DND-41 (cell line): ENCODE measurements at regions not wholly inside any gene's neighbourhood (a gene's known extent, or its start where the extent isn't known, plus 50 kb on each side); places are given as distances from the start of the nearest gene placed in this dataset.

ENCODE experiments used
- ATAC-seq: fragments of 200-7000 bp; cut with Tn5 transposase; 3 replicates; pipeline ENCODE4 v1.9.1; 2021; ENCODE audit warnings: low read depth; ENCODE audit not compliant: insufficient read depth
- DNase-seq: peaks from one replicate; pipeline ENCODE4 v3.0.0-alpha.2; 2020
- H2AFZ ChIP-seq: 2 replicates; pipeline ENCODE4 v1.6.0; 2012; ENCODE audit warnings: low read depth, low read length
- H3K27ac ChIP-seq: 2 replicates; pipeline ENCODE4 v1.5.1; 2012; ENCODE audit warnings: low read length, inconsistent platforms
- H3K27me3 ChIP-seq: fragments of 200-600 bp; sonication (generic); 2 replicates; pipeline ENCODE4 v1.6.0; 2012; ENCODE audit warnings: low read length, mild to moderate bottlenecking, inconsistent platforms; ENCODE audit not compliant: insufficient read depth, poor library complexity
- H3K36me3 ChIP-seq: 2 replicates; pipeline ENCODE4 v1.5.1; 2012; ENCODE audit warnings: low read length, inconsistent platforms; ENCODE audit not compliant: insufficient read depth
- H3K4me1 ChIP-seq: 2 replicates; pipeline ENCODE4 v1.5.1; 2012; ENCODE audit warnings: mild to moderate bottlenecking, low read length; ENCODE audit not compliant: insufficient read depth
- H3K4me2 ChIP-seq: 2 replicates; pipeline ENCODE4 v1.6.0; 2012; ENCODE audit warnings: mild to moderate bottlenecking, moderate library complexity, low read length, inconsistent platforms; ENCODE audit not compliant: insufficient read depth
- H3K4me3 ChIP-seq, 2 experiments: fragments of 200-600 bp in 1 of 2; shearing (Covaris generic) in 1 of 2; 2 replicates each; pipeline ENCODE4 v1.5.1; 2012 to 2016; ENCODE audit warnings: inconsistent platforms in 2 of 2, low read length in 2 of 2, mild to moderate bottlenecking in 2 of 2, low read depth in 1 of 2, moderate library complexity in 1 of 2
- H3K79me2 ChIP-seq: 2 replicates; pipeline ENCODE4 v1.6.0; 2012; ENCODE audit warnings: low read length, inconsistent platforms; ENCODE audit not compliant: insufficient read depth
- H3K9ac ChIP-seq: 2 replicates; pipeline ENCODE4 v1.6.0; 2012; ENCODE audit warnings: low read depth, mild to moderate bottlenecking, inconsistent platforms, low read length, moderate library complexity
- H3K9me3 ChIP-seq: 2 replicates; pipeline ENCODE4 v1.5.1; 2012; ENCODE audit warnings: low read length, moderate library complexity, mild to moderate bottlenecking, inconsistent platforms; ENCODE audit not compliant: insufficient read depth, severe bottlenecking
- H4K20me1 ChIP-seq: 2 replicates; pipeline ENCODE4 v1.6.0; 2012; ENCODE audit warnings: low read length; ENCODE audit not compliant: insufficient read depth
- CTCF ChIP-seq: IDR thresholded peaks from 2 replicates; pipeline ENCODE4 v1.5.1; 2012; ENCODE audit warnings: borderline replicate concordance, low read length, moderate library complexity, mild to moderate bottlenecking; ENCODE audit not compliant: poor library complexity, severe bottlenecking; ENCODE audit errors: extremely low read depth
- EZH2 ChIP-seq: IDR thresholded peaks from 3 replicates; pipeline ENCODE4 v1.6.1; 2012; ENCODE audit warnings: borderline replicate concordance, low read depth, mild to moderate bottlenecking, moderate library complexity, low read length, inconsistent platforms; ENCODE audit not compliant: severe bottlenecking

DNA sequence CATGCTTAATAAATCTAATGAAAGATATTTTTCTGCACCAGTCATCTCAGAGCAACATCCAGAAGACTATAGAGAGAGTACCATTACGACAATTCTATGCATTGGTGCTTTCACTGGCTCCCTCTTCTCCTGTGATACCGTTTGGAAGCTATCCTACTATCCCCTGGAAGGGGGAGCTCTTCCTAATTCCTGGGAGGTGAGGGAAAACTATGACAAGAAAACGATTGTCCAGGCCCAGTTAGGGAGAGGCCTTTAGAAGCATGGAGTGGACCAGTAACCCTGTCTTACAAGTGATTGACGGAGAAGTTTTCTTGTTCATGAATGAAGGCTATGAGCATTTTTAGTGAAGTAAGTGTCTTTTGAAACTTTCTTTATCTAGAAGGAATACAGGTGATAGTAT is 150.2 kb downstream of the TANC2 start:
- no peaks in the 10 kb centered on the region for H3K36me3 ChIP-seq
- H4K20me1 ChIP-seq: no peaks in the 10 kb centered on the region
- no peak overlapping the region for H3K4me2 ChIP-seq
- DNase-seq: no peak
- no peak overlapping the region for H3K27ac ChIP-seq
- no peaks in the 10 kb centered on the region for H3K4me1 ChIP-seq
- H3K4me3 ChIP-seq: no peak overlapping the region
- H3K9me3 ChIP-seq: no peaks in the 10 kb centered on the region
- no peak overlapping the region for H2AFZ ChIP-seq
- H3K79me2 ChIP-seq: no peaks in the 10 kb centered on the region
- no peaks in the 10 kb centered on the region for H3K27me3 ChIP-seq
- no peak for ATAC-seq
- no peak overlapping the region for H3K9ac ChIP-seq
- TF ChIP-seq CTCF (no peak), EZH2 (no peak)

- Histone ChIP-seq H3K4me1 (no peaks in the 10 kb centered on the region), H3K27ac (no peak overlapping the region), H3K4me2 (no peak overlapping the region), H3K79me2 (no peaks in the 10 kb centered on the region), H3K27me3 (no peaks in the 10 kb centered on the region), H4K20me1 (no peaks in the 10 kb centered on the region), H3K9ac (no peak overlapping the region), H2AFZ (no peak overlapping the region), H3K9me3 (no peaks in the 10 kb centered on the region), H3K36me3 (no peaks in the 10 kb centered on the region), H3K4me3 (no peak overlapping the region)
- ATAC-seq: no peak
- no peak for DNase-seq
- TF ChIP-seq EZH2: no peak
Observed at GRCh38 chr17:63116967-63117830, 151.2 kb downstream of the TANC2 start.

DNA sequence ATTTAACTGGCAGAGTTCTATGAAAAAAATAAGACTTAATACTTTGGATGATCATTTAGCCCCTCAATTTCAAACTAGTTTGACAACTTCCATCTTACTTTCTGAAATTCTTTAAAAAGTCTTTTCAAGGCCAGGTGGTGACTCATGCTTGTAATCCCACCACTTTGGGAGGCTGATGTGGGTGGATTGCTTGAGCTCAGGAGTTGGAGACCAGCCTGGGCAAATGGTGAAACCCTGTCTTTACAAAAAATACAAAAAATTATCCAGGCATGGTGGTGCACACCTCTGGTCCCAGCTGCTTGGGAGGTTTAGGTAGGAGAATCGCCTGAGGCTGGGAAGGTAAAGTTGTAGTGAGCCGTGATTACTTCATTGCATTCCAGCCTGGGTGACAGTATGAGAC is 154.4 kb downstream of the TANC2 start:
- Histone ChIP-seq H3K79me2 (no peaks in the 10 kb centered on the region), H3K4me2 (no peak overlapping the region), H3K36me3 (no peaks in the 10 kb centered on the region), H3K9me3 (no peaks in the 10 kb centered on the region), H3K4me3 (no peak overlapping the region), H3K9ac (no peak overlapping the region), H3K27me3 (no peaks in the 10 kb centered on the region), H2AFZ (no peak overlapping the region), H3K4me1 (no peaks in the 10 kb centered on the region), H3K27ac (no peak overlapping the region), H4K20me1 (no peaks in the 10 kb centered on the region)
- no peak for ATAC-seq
- no peak for DNase-seq
- TF ChIP-seq CTCF: no peak
- TF ChIP-seq EZH2: no peak

DNA sequence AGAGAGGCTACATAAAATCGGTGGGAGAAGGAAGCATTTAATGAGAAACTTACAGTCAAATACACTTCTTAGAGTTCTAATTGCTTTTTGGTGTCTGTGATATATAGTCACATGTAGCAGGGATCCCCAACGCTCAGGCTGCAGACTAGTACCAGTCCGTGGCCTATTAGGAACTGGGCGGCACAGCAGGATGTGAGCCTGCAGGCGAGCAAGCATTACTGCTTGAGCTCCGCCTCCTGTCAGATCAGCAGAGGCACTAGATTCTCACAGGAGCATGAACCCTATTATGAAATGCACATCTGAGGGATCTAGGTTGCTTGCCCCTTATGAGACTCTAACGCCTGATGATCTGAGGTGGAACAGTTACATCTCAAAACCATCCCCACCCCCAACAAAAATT is 158.5 kb downstream of the TANC2 start:
- Histone ChIP-seq H3K9me3 (no peaks in the 10 kb centered on the region), H3K36me3 (no peaks in the 10 kb centered on the region), H3K4me1 (no peaks in the 10 kb centered on the region), H3K4me3 (no peak overlapping the region), H3K4me2 (no peak overlapping the region), H3K9ac (no peak overlapping the region), H4K20me1 (no peaks in the 10 kb centered on the region), H2AFZ (no peak overlapping the region), H3K27me3 (no peaks in the 10 kb centered on the region), H3K79me2 (no peaks in the 10 kb centered on the region), H3K27ac (no peak overlapping the region)
- ATAC-seq: no peak
- TF ChIP-seq CTCF: no peak
- no peak for DNase-seq
